ENCODE measurements at regions not wholly inside any gene's neighbourhood (a gene's known extent, or its start where the extent isn't known, plus 50 kb on each side); places are given as distances from the start of the nearest gene placed in this dataset.

- DNase-seq = no peak
Measured at GRCh38 chr1:63049135-63049534, 265.2 kb downstream of the ATG4C start.

GRCh38 chr1:63051356-63051755 lies 267.4 kb downstream of the ATG4C start:
- DNase-seq = no peak

- no peak for DNase-seq
Measured at GRCh38 chr1:63051886-63052285, 268.0 kb downstream of the ATG4C start.

- no peak for DNase-seq
Measured at GRCh38 chr1:63054184-63054583, 268.2 kb upstream of the FOXD3 start.

DNA sequence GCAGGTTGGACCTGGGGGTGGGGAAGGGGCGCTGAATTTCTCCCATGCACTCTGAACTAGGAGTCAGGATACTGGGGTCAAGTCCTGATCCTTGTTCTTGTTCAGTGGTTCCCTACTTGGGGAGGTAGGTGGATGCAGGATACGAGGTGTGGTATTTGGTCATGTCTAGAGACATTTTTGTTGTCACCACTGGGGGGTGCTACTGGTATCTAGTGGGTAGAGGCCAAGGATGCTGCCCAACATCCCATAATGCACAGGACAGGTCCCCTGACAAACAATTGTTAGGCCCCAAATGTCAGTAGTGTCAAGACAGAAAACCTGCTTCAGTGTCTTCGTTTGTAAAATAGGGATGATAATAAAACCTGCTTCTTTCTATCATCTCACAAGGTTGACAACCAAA lies 259.0 kb upstream of the FOXD3 start:
- no peak for DNase-seq

GRCh38 chr1:63064135-63064534 lies 258.2 kb upstream of the FOXD3 start:
- DNase-seq = no peak

DNA sequence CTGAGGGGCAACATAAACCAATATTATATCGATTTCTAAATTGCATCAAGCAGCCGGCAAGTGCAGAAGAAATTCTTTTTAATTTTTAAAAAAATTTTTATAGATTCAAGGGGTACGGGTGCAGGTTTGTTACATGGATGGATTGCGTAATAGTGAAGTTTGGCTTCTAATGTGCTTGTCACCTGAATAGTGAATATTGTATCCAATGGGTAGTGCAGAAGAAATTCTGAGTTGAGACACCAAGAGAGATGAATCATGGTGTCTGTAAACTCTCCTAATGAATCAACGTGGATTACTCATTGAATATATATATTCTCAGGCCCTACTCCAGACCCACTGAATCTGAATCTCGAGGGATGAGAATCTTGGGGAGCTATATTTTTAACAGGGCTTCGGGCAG lies 253.7 kb upstream of the FOXD3 start:
- DNase-seq = no peak

- DNase-seq = no peak
Measured at GRCh38 chr1:63069214-63069613, 253.2 kb upstream of the FOXD3 start.

GRCh38 chr1:63073309-63074306 lies 248.8 kb upstream of the FOXD3 start:
- DNase-seq = no peak

DNA sequence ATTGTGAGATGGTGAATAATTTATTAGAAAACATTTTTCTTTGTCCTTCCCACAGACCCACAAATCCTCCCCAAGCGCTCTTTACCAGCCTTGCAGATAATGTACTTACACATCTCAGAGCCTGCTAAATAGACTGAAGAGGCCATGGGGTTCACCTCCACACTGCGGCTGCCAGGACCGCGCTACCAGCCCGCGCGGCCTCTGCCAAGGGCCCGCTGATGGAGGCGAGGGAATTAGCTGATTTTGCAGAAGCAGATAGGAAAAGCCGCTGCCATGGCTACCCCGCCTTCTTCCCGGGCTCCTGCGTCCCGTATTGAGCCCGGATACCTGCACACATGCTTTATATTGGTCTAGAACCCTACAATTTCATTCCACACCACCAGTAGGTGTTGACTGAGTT lies 248.0 kb upstream of the FOXD3 start:
- DNase-seq = no peak

DNA sequence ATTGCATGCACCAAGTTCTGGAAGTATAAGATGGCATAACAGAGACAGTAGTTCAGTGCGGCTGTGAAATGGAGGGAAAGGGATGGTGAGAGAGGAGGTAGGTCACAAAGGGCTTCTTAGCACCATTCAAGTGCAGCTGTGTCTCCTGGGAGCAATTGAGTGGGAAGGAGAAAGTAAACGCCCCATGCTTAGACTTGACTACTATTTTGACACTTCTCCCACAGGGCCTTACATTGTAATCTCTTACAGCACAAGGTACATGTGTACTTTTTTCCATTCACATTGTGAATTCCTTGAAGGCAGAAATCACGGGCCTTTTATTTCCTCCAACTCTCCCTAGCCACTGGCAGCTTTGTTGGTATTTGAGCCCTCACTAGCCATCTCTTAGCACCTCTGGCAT lies 239.6 kb upstream of the FOXD3 start:
- no peak for DNase-seq

DNA sequence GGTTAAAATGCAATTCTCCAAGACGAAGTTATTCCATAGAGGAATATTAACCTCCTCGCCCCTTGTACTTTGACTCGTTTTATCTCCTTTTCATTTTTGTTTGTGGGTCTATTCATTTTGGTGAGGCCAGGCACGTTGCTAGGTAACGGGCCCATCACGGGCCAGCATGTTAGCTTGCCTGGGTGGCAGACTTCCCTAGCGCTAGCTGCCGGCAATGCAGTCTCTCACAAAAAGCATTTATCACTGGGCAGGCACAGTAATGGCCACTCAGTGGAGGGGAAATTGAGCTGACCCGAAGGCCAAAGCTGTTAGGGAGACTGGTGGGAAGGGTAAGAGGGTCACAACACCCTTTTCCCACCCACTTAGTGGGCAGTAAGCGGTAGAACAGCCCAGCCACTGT lies 234.4 kb upstream of the FOXD3 start:
- no peak for DNase-seq

DNA sequence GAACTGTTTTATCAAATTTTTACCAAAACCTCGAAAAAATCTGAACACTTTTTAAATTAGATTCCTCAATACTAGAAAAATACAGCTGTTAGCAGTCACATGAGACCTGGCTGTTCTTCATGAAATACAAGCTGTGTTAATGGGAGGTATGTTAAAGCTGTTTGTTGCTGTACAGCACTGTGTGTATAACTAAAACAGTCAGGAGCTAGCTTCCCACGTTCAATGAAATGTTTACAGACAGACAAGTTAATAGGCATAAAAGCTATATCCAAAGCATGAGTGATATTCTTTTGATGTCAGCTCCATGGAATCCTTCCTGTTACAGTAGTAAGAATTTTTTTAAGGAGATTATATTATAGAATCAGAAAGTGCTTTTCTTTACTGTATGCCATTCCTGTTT lies 223.2 kb upstream of the FOXD3 start:
- DNase-seq = no peak

GRCh38 chr1:63101336-63101735 lies 221.0 kb upstream of the FOXD3 start:
- no peak for DNase-seq

DNA sequence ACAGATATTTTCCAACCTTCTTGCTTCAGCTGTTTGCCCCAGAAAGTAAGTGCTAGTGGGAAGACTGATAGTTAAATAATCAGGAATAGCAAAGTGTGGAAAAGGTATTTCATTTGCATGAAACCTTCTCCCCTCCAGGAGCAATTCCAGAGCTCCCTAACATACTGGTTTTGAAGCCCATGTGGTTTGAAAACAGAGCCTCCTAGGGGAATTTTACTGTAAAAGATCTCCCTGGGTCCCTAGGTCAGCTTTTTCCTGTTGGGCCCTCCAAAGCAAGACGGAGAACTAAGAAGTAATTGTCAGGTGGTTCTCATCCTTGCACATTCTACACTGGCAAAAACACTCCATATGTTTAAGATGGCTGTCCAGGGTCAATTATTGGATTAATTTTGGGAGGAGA lies 218.7 kb upstream of the FOXD3 start:
- no peak for DNase-seq

DNA sequence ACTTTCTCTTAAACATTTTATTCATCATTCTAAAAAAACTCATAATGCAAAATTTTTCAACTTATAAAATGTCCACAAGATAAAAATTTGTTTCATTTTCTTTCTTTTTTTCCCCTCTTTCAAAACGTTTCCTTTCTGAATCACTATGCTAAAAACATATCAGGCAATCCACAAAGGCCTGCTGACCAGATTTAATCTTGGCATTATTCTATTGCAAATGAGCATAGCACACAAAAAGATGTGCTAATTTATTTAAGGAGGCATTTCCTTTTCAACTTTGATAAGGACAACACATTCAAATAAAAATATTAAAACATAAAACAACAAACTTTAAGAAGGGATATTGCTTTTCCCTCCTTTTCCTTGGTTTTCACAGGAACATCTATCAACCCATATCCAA lies 215.3 kb upstream of the FOXD3 start:
- DNase-seq = no peak

- no peak for DNase-seq
Measured at GRCh38 chr1:63108206-63108605, 214.2 kb upstream of the FOXD3 start.

DNA sequence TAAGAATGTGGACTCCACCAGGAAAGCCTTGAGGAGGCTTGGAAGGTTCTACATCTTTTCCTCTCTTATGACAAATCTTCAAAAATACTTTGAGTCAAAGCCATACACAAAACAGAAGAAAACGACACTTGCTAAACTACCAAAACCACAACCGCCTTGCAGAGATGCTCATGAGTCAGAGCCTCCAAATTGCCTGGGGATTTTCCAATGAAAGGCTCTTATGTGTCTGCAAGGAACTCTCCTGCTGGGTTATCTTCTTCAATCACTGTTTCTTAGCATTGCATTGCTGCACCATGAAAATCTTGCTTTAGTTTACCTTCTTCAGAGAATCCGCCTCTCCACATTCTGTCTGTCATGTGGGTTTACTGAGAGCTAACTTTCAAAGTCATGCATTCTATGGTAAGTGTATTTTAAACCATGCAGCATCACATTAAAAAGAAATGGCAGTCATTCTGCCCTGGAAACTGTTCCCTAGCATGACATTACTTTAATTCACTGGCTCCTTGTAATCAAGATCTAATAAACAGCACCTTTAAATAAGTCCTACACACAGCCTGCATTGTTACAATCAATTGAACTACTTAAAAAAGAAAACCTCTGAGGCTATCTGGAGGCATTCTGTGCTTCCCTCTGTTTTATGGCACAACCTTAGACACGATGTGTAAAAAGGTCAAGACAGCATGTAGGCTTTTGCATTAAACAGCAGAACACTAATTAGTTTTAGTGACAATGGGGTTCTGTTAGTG lies 210.0 kb upstream of the FOXD3 start:
- no peak for DNase-seq

- DNase-seq = no peak
Measured at GRCh38 chr1:63115527-63115926, 206.8 kb upstream of the FOXD3 start.

- no peak for DNase-seq
Measured at GRCh38 chr1:63116016-63116415, 206.4 kb upstream of the FOXD3 start.

DNA sequence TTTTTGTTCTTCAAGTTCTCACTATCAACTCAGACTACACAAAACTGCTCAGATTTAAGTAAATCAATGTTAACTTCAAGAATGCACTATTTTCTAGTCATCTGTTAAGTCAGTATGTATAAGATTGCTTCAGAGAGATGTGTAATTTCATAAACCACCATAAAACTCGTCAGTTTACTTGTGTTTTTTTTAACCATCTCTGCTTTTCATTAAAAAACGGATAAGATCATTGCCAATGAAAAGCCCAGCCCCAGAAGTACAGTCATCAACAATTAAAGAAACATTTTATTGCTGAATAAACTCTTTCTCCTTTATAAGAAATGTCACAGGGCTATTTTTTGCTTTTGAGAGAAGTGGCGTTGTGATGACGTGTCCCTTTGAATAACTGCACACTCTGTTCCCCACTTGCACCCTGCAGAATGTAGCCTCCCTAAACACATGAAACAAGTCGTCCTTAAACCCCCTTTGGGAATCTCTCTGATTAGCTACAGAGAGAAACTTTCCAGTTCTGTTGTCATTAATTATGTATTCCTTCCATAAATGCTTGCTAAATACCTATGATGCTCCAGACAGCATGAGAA lies 202.7 kb upstream of the FOXD3 start:
- DNase-seq = no peak

DNA sequence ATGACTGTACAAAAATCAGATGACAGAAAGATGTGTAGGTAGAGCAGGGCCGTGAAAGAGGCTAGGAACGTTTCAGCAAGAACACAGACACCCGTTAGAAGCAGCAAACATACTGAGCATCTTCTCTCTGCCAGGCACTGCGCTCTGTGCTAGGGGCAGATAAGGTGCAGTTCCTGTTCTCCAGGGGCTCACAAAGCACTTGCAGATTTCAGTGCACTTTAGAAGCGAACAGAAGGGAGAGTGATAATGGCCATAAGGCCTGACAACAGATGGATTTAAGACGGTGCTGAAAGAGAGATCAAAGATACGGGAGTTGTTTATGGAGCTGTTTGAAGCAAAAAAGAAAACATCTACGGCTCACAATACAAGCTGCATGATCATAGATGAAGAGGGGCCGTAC lies 200.3 kb upstream of the FOXD3 start:
- DNase-seq = no peak

- no peak for DNase-seq
Measured at GRCh38 chr1:63124666-63125191, 197.6 kb upstream of the FOXD3 start.

DNA sequence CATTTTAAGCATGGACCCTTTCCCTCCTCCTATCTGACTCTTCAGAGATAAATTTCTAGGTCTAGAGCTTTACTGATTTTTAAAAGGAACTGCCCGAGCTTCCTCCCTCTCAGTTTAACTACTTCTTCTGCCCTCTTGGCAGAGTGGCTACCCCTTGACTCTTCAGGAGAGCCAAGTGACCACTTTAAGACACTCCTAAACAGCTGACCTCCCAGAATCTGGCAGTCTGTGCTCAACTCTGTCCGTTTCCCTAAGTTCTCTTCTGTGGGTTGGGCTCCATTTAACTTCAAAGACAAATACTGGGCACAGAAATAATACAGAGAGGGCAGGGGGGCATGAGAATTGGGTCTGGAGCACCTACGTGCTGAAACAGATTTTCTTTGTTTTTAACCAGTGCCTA lies 196.3 kb upstream of the FOXD3 start:
- no peak for DNase-seq

Measured in NCI-H446 treated with DMSO at 0.1 percent for 48 hours (cell line).